Posterior cingulate gyrus (tissue), 11 donors: ENCODE measurements at regions not wholly inside any gene's neighbourhood (a gene's known extent, or its start where the extent isn't known, plus 50 kb on each side); places are given as distances from the start of the nearest gene placed in this dataset.
"Not testable (repeated sequence)": the region's sequence is repeated elsewhere in the genome, so short reads cannot be mapped to it uniquely, and the experiment has no call there.

Experiments
- DNase-seq, 10 donors: peaks; one replicate each; pipeline versions ENCODE4 v3.0.0 to v3.0.0-alpha.2; 2020 to 2021; ENCODE audit warnings: mixed read lengths in 3 of 10
- intact Hi-C: fragments of 100-400 bp; cut with DNase I; formaldehyde crosslinking; loops from one replicate; pipeline ENCODE4 v1.15.1; 2023

GRCh38 chr6:28657381-28657768, 131.7 kb downstream of the GPX5 start:
- intact Hi-C loops = no loop called here
- DNase-seq = no peak

- DNase-seq = peak in 7 of 10 donors; percentile 36 to 91 (median 54)
- intact Hi-C loops = no loop called here
Observed at GRCh38 chr6:28657769-28658465, 132.2 kb downstream of the GPX5 start.

GRCh38 chr6:28658475-28659249, 133.0 kb downstream of the GPX5 start:
- intact Hi-C loops = no loop called here
- peak in 1 of 10 donors; percentile 3 for DNase-seq

DNA sequence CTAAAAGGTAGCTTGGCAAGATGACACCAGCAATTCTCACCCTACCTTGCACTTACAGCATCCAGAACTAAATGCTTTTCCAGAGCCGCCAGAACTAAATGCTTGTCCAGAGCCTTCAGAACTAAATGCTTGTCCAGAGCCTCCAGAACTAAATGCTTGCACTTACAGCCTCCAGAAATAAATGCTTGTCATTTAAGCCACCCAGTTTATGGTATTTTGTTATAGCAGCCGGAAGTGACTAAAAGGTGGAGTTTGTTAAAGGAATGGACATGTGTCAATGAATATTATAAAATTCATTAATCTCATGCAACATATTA, 133.5 kb downstream of the GPX5 start:
- DNase-seq = no peak
- intact Hi-C loops = no loop called here

DNA sequence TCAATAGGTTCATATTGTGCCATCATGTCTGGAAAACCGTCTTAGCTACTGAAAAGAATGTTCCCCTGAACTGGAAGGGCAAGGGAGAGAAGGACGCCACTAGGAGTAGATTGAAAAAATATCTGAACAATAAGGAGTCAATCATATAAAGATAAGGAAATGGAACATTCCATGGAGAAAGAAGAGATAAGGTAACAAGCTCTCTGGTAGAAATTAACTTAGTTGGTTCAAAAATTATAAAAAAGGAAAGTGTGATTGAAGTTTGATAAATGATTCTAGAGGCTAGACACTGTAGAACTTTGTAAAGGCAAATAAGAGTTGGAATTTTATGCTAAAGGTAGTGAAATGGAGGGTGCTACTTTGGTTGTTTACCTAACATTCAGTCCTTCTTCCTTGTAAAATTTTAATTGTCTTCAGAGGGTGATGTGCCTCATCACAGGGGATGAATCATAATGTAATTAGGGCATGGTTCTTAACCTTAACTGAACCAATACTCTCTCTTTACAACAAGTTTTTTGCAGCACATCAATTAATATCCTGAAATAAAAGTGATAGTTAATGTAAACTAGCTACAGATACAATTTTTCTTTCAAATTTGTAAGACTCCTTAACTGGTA, 135.5 kb downstream of the GPX5 start:
- intact Hi-C loops = no loop called here
- DNase-seq = no peak

- DNase-seq = no peak
- intact Hi-C loops = no loop called here
Observed at GRCh38 chr6:28664870-28665396, 139.3 kb downstream of the GPX5 start.

- intact Hi-C loops = no loop called here
- DNase-seq = no peak
Observed at GRCh38 chr6:28673417-28673786, 147.7 kb downstream of the GPX5 start.

- DNase-seq = peak in 9 of 10 donors; percentile 29 to 93 (median 58)
- intact Hi-C loops = no loop called here
Observed at GRCh38 chr6:28673787-28674671, 148.3 kb downstream of the GPX5 start.

GRCh38 chr6:28675600-28675999, 149.9 kb downstream of the GPX5 start:
- DNase-seq = no peak
- intact Hi-C loops = no loop called here

DNA sequence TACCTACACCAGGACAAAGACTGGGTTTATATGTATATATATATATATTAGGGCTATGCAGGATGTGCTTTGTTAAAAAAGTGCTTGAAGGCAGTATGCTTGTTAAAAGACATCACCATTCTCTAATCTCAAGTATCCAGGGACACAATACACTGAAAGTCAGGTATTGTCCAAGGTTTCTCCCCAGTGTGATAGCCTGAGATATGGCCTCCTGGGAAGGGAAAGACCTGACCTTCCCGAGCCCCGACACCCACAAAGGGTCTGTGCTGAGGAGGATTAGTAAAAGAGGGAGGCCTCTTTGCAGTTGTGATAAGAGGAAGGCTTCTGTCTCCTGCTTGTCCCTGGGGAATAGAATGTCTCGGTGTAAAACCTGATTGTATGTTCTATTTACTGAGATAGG, 156.9 kb downstream of the GPX5 start:
- DNase-seq = no peak
- intact Hi-C loops = loop anchor here (10.0 kb wide), 1 partner anchor 288 kb away; the partner anchor contains the start of gene ZSCAN12

GRCh38 chr6:28682956-28683685, 157.4 kb downstream of the GPX5 start:
- not testable (repeated sequence) for DNase-seq
- intact Hi-C loops = loop anchor here (10.0 kb wide), 1 partner anchor 288 kb away; the partner anchor contains the start of gene ZSCAN12

DNA sequence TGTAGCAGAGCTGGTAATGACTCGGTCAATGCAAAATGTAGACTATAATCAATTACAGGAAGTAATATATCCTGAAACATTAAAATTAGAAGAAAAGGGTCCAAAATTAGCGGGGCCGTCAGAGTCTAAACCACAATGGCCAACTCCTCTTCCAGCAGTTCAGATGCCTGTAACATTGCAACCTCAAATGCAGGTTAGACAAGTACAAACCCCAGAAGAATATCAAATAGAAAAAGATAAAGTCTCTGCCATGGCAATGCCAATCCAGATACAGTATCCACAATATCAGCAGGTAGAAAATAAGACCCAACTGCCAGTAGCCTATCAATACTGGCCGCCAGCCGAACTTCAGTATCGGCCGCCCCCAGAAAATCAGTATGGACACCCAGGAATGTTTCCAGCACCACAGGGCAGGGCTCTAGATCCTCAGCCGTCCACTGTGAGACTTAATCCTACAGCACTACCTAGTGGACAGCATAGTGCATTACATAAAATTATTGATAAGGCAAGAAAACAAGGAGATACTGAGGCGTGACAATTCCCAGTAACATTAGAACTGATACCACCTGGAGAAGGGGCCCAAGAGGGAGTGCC, 158.4 kb downstream of the GPX5 start:
- intact Hi-C loops = loop anchor here (10.0 kb wide), 1 partner anchor 289 kb away; the partner anchor contains the start of gene ZSCAN12
- peak in 1 of 10 donors; percentile 3 for DNase-seq

DNA sequence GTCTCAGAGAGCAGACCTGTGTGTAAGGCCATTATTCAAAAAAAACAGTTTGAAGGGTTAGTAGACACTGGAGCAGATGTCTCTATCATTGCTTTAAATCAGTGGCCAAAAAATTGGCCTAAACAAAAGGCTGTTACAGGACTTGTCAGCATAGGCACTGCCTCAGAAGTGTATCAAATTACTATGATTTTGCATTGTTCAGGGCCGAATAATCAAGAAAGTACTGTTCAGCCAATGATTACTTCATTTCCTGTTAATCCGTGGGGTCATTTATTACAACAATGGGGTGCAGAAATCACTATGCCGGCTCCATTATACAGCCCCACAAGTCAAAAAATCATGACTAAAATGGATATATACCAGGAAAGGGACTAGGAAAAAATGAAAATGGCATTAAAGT, 160.3 kb downstream of the GPX5 start:
- intact Hi-C loops = loop anchor here (1.0 to 10.0 kb wide), 2 partner anchors 291 to 331 kb away; partner anchors contain the start of gene ZSCAN12
- DNase-seq = not testable (repeated sequence)

DNA sequence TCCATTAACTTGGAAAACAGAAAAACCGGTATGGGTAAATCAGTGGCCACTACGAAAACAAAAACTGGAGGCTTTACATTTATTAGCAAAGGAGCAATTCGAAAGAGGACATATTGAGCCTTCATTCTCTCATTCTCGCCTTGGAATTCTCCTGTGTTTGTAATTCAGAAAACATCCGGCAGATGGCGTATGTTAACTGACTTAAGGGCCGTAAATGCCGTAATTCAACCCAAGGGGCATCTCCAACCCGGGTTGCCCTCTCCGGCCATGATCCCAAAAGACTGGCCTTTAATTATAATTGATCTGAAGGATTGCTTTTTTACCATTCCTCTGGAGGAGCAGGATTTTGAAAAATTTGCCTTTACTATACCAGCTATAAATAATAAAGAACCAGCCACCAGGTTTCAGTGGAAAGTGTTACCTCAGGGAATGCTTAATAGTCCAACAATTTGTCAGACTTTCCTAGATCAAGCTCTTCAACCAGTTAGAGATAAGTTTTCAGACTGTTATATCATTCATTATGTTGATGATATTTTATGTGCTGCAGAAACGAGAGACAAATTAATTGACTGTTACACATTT, 160.9 kb downstream of the GPX5 start:
- peak in 4 of 10 donors; percentile 4 to 48 (median 18) for DNase-seq
- intact Hi-C loops = loop anchor here (1.0 to 10.0 kb wide), 2 partner anchors 292 to 331 kb away; partner anchors contain the start of gene ZSCAN12

- DNase-seq = not testable (repeated sequence)
- intact Hi-C loops = loop anchor here (10.0 kb wide), 1 partner anchor 293 kb away; the partner anchor contains the start of gene ZSCAN12
Observed at GRCh38 chr6:28687309-28687981, 161.8 kb downstream of the GPX5 start.

GRCh38 chr6:28691991-28692390, 166.3 kb downstream of the GPX5 start:
- DNase-seq, intact Hi-C loops: not testable (repeated sequence)

- DNase-seq = no peak
- intact Hi-C loops = no loop called here
Observed at GRCh38 chr6:28693033-28693750, 167.5 kb downstream of the GPX5 start.
